GM12892 (cell line): ENCODE measurements at regions not wholly inside any gene's neighbourhood (a gene's known extent, or its start where the extent isn't known, plus 50 kb on each side); places are given as distances from the start of the nearest gene placed in this dataset.

Experiments
- DNase-seq: peaks from one replicate; pipeline ENCODE4 v3.0.0; 2011; ENCODE audit not compliant: insufficient read length
- FAIRE-seq: peaks from 2 replicates; lab custom pipeline; 2011; peaks lifted over from hg19 to GRCh38; lab: Jason Lieb, UNC
- POLR2A ChIP-seq: IDR thresholded peaks from 2 replicates; pipeline ENCODE4 v1.6.1; 2011; ENCODE audit warnings: low read depth, low read length, control low read depth
- POLR2AphosphoS5 ChIP-seq: IDR thresholded peaks from 2 replicates; pipeline ENCODE4 v1.6.1; 2011; ENCODE audit warnings: low read depth, low read length, control low read depth
- TAF1 ChIP-seq: IDR thresholded peaks from 2 replicates; pipeline ENCODE4 v1.6.1; 2011; ENCODE audit warnings: low read depth, mild to moderate bottlenecking, control low read depth, low read length, borderline replicate concordance

GRCh38 chr9:115495836-115496235 is 377.9 kb upstream of the TNC start:
- DNase-seq, result no peak
- TF ChIP-seq TAF1 (no peak), POLR2A (no peak), POLR2AphosphoS5 (no peak)
- no peak for FAIRE-seq

- no peak for DNase-seq
- no peak for FAIRE-seq
- no peak for TF ChIP-seq POLR2AphosphoS5
- TF ChIP-seq POLR2A, result no peak
- no peak for TF ChIP-seq TAF1
Measured at GRCh38 chr9:115498303-115498702, 380.3 kb upstream of the TNC start.

- FAIRE-seq, result no peak
Measured at GRCh38 chr9:115507148-115507547, 389.2 kb upstream of the TNC start.

GRCh38 chr9:115513148-115513547 is 395.2 kb upstream of the TNC start:
- DNase-seq (no peak), FAIRE-seq (no peak)
- TF ChIP-seq POLR2A (no peak), POLR2AphosphoS5 (no peak), TAF1 (no peak)

More at GRCh38 chr9:115507148-115507547, 389.2 kb upstream of the TNC start:
- no peak for TF ChIP-seq POLR2A
- TF ChIP-seq TAF1, result no peak
- TF ChIP-seq POLR2AphosphoS5, result no peak
- DNase-seq, result no peak

- FAIRE-seq, result no peak
- TF ChIP-seq POLR2AphosphoS5 (no peak), POLR2A (no peak), TAF1 (no peak)
- DNase-seq, result no peak
Measured at GRCh38 chr9:115514454-115514853, 396.5 kb upstream of the TNC start.

GRCh38 chr9:115517335-115518075 is 399.5 kb upstream of the TNC start:
- no peak for TF ChIP-seq TAF1
- TF ChIP-seq POLR2AphosphoS5, result no peak
- no peak for TF ChIP-seq POLR2A
- FAIRE-seq (no peak), DNase-seq (no peak)

GRCh38 chr9:115520646-115521045 is 402.7 kb upstream of the TNC start:
- FAIRE-seq (no peak), DNase-seq (no peak)
- TF ChIP-seq POLR2AphosphoS5 (no peak), TAF1 (no peak), POLR2A (no peak)

- FAIRE-seq (no peak), DNase-seq (no peak)
Measured at GRCh38 chr9:115522912-115523311, 405.0 kb upstream of the TNC start.

GRCh38 chr9:115524453-115525059 is 406.6 kb upstream of the TNC start:
- TF ChIP-seq TAF1 (no peak), POLR2AphosphoS5 (no peak), POLR2A (no peak)
- no peak for DNase-seq
- FAIRE-seq, result peak; percentile 61

More at GRCh38 chr9:115522912-115523311, 405.0 kb upstream of the TNC start:
- TF ChIP-seq POLR2A (no peak), TAF1 (no peak), POLR2AphosphoS5 (no peak)

GRCh38 chr9:115525111-115526058 is 407.4 kb upstream of the TNC start:
- TF ChIP-seq TAF1, result no peak
- no peak for TF ChIP-seq POLR2A
- TF ChIP-seq POLR2AphosphoS5, result no peak
- FAIRE-seq, result no peak

More at GRCh38 chr9:115525111-115526058, 407.4 kb upstream of the TNC start:
- DNase-seq, result no peak
